RWPE2 (cell line): ENCODE measurements at regions not wholly inside any gene's neighbourhood (a gene's known extent, or its start where the extent isn't known, plus 50 kb on each side); places are given as distances from the start of the nearest gene placed in this dataset.
A peak's percentile ranks its signal among the peaks of the same experiment; 100 is the strongest.

Source experiments
- ATAC-seq: fragments of 200-7000 bp; cut with Tn5 transposase; 3 replicates; pipeline ENCODE4 v1.9.1; 2021; ENCODE audit warnings: low read depth
- DNase-seq: peaks from one replicate; pipeline ENCODE4 v3.0.0-alpha.2; 2020; ENCODE audit warnings: low spot score
- H3K27ac ChIP-seq: fragments of 450-650 bp; 2 replicates; pipeline ENCODE4 v1.5.1; 2017; ENCODE audit warnings: mild to moderate bottlenecking; ENCODE audit not compliant: poor library complexity, severe bottlenecking
- H3K27me3 ChIP-seq: fragments of 250-450 bp; sonication (Bioruptor Pico); 2 replicates; pipeline ENCODE4 v1.5.1; 2021; ENCODE audit warnings: mild to moderate bottlenecking, moderate library complexity; ENCODE audit not compliant: insufficient read depth, poor library complexity, severe bottlenecking
- H3K36me3 ChIP-seq: fragments of 250-450 bp; sonication (Bioruptor Pico); 2 replicates; pipeline ENCODE4 v1.5.1; 2020; ENCODE audit warnings: low read depth, mild to moderate bottlenecking, moderate library complexity
- H3K4me1 ChIP-seq: fragments of 250-450 bp; sonication (Bioruptor Pico); 2 replicates; pipeline ENCODE4 v1.5.1; 2021; ENCODE audit warnings: mild to moderate bottlenecking, moderate library complexity; ENCODE audit not compliant: insufficient read depth, poor library complexity, severe bottlenecking
- H3K4me3 ChIP-seq: fragments of 250-450 bp; sonication (Bioruptor Pico); 2 replicates; pipeline ENCODE4 v1.5.1; 2021; ENCODE audit warnings: mild to moderate bottlenecking, moderate library complexity; ENCODE audit not compliant: severe bottlenecking
- H3K9me3 ChIP-seq: fragments of 250-450 bp; sonication (Bioruptor Pico); 2 replicates; pipeline ENCODE4 v1.5.1; 2021; ENCODE audit warnings: mild to moderate bottlenecking, moderate library complexity; ENCODE audit not compliant: severe bottlenecking
- TF ChIP-seq, protein P1 (sequence below): fragments of 450-650 bp; IDR thresholded peaks from one replicate; pipeline ENCODE4 v1.5.1; 2017; ENCODE audit warnings: mild to moderate bottlenecking, moderate library complexity; ENCODE audit not compliant: poor library complexity, severe bottlenecking

DNA sequence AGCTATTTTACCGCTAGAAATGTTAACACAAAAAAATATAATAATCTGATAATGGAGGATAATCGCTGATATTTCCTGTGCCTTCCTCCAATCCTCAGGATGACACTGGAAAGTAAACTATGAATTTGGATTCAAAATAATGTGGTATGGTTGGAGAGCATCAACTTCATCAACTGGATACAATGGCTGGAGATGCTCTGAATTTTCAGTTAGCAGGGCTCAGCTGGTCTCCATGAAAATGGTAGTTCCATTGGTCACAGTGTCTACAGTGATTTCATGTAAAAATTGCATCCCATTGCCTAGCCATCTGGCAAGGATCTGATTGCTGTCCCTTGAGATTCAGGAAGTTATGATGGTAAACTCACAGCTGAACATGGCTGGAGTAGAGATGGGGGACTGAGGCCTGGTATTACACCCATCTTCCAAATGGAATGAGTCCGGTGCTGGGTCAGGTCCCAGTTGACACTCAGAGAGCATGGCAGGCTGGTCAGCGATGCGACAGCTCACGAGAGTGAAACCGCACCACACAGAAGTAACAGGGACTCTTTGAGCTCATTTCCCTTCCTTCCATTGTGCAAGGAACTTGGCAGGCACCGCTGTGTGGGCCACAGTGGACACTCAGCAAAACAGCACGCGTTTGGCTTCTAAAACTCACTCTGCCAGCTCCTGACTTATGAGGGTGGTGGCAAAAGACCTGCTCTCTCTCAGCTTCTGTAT lies 142.4 kb upstream of the TNFAIP3 start:
- peaks cover 16% of the 10 kb centered on the region for H3K4me1 ChIP-seq
- no peak for ATAC-seq
- H3K27me3 ChIP-seq, result no peaks in the 10 kb centered on the region
- no peak overlapping the region for H3K4me3 ChIP-seq
- H3K27ac ChIP-seq, result no peak overlapping the region
- DNase-seq, result no peak
- H3K36me3 ChIP-seq, result no peaks in the 10 kb centered on the region
- TF ChIP-seq, protein P1, sequence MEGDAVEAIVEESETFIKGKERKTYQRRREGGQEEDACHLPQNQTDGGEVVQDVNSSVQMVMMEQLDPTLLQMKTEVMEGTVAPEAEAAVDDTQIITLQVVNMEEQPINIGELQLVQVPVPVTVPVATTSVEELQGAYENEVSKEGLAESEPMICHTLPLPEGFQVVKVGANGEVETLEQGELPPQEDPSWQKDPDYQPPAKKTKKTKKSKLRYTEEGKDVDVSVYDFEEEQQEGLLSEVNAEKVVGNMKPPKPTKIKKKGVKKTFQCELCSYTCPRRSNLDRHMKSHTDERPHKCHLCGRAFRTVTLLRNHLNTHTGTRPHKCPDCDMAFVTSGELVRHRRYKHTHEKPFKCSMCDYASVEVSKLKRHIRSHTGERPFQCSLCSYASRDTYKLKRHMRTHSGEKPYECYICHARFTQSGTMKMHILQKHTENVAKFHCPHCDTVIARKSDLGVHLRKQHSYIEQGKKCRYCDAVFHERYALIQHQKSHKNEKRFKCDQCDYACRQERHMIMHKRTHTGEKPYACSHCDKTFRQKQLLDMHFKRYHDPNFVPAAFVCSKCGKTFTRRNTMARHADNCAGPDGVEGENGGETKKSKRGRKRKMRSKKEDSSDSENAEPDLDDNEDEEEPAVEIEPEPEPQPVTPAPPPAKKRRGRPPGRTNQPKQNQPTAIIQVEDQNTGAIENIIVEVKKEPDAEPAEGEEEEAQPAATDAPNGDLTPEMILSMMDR, result no peak
- H3K9me3 ChIP-seq, result no peaks in the 10 kb centered on the region

DNA sequence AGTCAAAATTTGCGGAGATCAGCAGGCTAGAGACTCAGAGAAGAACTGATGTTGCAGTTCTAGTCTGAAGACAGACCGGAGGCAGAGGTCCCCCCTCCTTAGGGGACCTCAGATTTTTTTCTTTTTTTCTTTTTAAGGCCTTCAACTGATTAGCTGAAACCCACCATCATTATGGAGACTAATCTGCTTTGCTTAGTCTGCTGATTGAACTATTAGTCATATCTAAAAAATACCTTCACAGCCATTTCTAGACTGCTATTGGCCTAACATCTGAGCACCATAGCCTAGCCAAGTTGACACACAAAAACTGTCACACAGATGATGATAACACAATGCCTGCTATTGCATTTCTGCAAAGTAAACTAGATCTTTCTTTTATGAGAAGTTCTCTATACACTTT lies 141.1 kb upstream of the TNFAIP3 start:
- H3K4me3 ChIP-seq, result no peak overlapping the region
- no peaks in the 10 kb centered on the region for H3K9me3 ChIP-seq
- DNase-seq (no peak), ATAC-seq (no peak)
- H3K27me3 ChIP-seq, result no peaks in the 10 kb centered on the region
- H3K27ac ChIP-seq, result no peak overlapping the region
- TF ChIP-seq, protein P1, result no peak
- peaks cover 28% of the 10 kb centered on the region for H3K4me1 ChIP-seq
- no peaks in the 10 kb centered on the region for H3K36me3 ChIP-seq

DNA sequence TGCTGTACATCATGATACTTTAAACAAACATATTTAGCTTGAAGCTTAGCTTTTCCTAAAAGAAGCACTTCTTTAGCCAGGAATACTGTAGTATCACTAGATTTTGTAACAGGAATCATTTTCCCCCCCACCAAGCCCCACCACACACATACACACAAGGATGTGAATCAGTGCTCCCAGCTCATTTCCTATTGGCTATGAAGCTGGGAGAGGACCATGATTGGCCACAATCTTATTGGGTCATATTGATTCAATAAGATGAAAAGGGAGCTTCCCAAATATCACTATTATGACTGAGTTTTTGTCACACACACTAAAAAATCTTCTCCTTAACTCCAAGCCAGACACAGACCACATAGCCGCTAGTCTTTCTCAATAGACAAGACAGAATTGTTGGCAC lies 140.5 kb upstream of the TNFAIP3 start:
- Histone ChIP-seq H3K9me3 (no peaks in the 10 kb centered on the region), H3K27me3 (no peaks in the 10 kb centered on the region), H3K36me3 (no peaks in the 10 kb centered on the region), H3K4me3 (no peak overlapping the region), H3K4me1 (peaks cover 33% of the 10 kb centered on the region), H3K27ac (no peak overlapping the region)
- TF ChIP-seq, protein P1, result no peak
- ATAC-seq (no peak), DNase-seq (no peak)

DNA sequence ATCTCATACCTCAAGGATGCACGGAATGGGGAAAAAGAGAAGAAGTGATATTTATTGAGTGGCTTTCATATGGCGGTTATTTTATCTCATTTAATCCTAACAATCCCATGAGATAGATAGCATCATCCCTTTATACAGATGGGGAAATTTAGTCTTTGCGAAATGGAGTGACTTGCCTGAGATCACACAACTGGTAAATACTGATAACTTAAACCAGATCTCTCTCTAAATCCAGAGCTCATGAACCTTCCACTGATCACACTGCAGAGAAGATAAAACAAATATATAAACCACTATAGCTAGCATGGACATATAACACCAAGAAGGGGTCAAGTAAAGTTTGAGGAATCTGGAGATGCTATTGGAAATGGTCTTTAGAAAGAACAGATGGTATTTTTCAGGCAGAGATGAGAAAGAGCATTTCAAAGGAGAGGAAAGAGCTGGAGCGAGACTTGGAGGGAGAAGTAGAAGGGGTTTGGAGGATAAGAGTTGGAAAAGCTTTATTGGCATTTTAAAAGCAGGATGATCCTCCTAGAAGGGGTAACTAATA lies 139.8 kb upstream of the TNFAIP3 start:
- no peaks in the 10 kb centered on the region for H3K9me3 ChIP-seq
- DNase-seq (no peak), ATAC-seq (no peak)
- no peaks in the 10 kb centered on the region for H3K27me3 ChIP-seq
- no peaks in the 10 kb centered on the region for H3K36me3 ChIP-seq
- H3K4me3 ChIP-seq, result no peak overlapping the region
- TF ChIP-seq, protein P1, result no peak
- H3K27ac ChIP-seq, result peak overlapping the region; percentile 91
- peaks cover 40% of the 10 kb centered on the region for H3K4me1 ChIP-seq
